ENCODE measurements at regions not wholly inside any gene's neighbourhood (a gene's known extent, or its start where the extent isn't known, plus 50 kb on each side); places are given as distances from the start of the nearest gene placed in this dataset.
"Not testable (repeated sequence)": the region's sequence is repeated elsewhere in the genome, so short reads cannot be mapped to it uniquely, and the experiment has no call there.

DNA sequence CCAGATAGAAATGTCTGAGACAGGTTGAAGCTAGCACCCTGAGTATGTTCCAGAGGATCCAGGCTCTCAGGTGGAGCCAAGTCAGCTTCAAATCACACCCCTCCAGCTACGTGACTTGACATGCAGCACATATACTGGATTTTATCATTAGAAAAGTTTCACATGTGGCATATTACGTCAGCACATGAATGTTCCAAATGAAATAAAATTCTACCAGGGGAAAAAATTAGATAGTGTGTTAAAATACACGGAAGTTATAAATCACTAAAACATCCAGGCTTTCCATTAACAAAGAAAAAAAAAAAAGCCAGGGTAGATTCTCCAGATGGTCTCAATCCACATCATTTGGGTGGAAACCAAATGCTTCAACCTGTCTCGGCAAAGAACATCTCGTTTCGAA, 251.6 kb downstream of the MPDZ start:
- no peaks in the 10 kb centered on the region for H3K9me3 ChIP-seq (ENCODE audit: control insufficient read depth, insufficient read depth, low read length)
- no peak overlapping the region for H3K27ac ChIP-seq (ENCODE audit: low read depth, low read length)
- ChIA-PET POLR2A (no interaction called here), CTCF (interaction anchor here (0.5 kb wide), 1 partner anchor 251 kb away, joined by 5 read pairs; no protein-coding TSS in a partner anchor)
- H3K27me3 ChIP-seq (ENCODE audit: control insufficient read depth, insufficient read depth, low read length) = no peaks in the 10 kb centered on the region
- TF ChIP-seq, protein P1, sequence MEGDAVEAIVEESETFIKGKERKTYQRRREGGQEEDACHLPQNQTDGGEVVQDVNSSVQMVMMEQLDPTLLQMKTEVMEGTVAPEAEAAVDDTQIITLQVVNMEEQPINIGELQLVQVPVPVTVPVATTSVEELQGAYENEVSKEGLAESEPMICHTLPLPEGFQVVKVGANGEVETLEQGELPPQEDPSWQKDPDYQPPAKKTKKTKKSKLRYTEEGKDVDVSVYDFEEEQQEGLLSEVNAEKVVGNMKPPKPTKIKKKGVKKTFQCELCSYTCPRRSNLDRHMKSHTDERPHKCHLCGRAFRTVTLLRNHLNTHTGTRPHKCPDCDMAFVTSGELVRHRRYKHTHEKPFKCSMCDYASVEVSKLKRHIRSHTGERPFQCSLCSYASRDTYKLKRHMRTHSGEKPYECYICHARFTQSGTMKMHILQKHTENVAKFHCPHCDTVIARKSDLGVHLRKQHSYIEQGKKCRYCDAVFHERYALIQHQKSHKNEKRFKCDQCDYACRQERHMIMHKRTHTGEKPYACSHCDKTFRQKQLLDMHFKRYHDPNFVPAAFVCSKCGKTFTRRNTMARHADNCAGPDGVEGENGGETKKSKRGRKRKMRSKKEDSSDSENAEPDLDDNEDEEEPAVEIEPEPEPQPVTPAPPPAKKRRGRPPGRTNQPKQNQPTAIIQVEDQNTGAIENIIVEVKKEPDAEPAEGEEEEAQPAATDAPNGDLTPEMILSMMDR (IDR thresholded peaks at IDR 0.05; ENCODE audit: low read depth, low read length) = no peak
- H3K4me3 ChIP-seq (ENCODE audit: low read depth, low read length) = no peak overlapping the region
- no peak for DNase-seq (ENCODE audit: low read depth, low spot score)

DNA sequence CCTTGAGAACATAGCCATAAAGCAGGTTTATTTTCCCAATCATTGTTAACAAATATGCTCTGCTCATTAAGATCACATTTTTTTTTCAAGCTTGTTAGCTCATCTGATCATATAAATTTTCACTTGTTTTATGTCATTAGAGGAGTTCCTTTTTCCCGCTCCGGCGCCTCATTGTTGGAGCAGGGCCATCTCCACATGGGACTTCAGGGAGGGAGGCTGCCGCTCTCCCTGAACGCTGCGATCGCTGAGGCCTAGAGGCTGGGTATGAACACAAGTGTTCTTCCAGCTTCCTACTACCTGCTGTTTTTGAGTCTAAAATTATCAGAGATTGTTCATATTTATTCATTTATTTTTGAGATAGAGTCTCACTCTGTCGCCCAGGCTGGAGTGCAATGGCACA, 246.9 kb downstream of the MPDZ start:
- H3K27ac ChIP-seq (ENCODE audit: low read depth, low read length) = no peak overlapping the region
- H3K4me3 ChIP-seq (ENCODE audit: low read depth, low read length) = no peak overlapping the region
- TF ChIP-seq, protein P1 (IDR thresholded peaks at IDR 0.05; ENCODE audit: low read depth, low read length) = no peak
- H3K9me3 ChIP-seq (ENCODE audit: control insufficient read depth, insufficient read depth, low read length) = no peaks in the 10 kb centered on the region
- DNase-seq (ENCODE audit: low read depth, low spot score) = no peak
- H3K27me3 ChIP-seq (ENCODE audit: control insufficient read depth, insufficient read depth, low read length) = no peaks in the 10 kb centered on the region
- CTCF ChIA-PET = interaction anchor here (0.8 to 3.3 kb wide), 6 partner anchors 11 to 1402 kb away, joined by 3 to 60 read pairs (median 5); no protein-coding TSS in a partner anchor
- POLR2A ChIA-PET = interaction anchor here (0.6 kb wide), 1 partner anchor 251 kb away, joined by 3 read pairs; no protein-coding TSS in a partner anchor

- H3K9me3 ChIP-seq (ENCODE audit: control insufficient read depth, insufficient read depth, low read length) = no peaks in the 10 kb centered on the region; the same call in 1 of the 2 replicates
- TF ChIP-seq, protein P1 (IDR thresholded peaks at IDR 0.05; ENCODE audit: low read depth, low read length) = peak; percentile 86
- ChIA-PET CTCF (interaction anchor here (0.5 to 3.3 kb wide), 42 partner anchors 8 to 1627 kb away, joined by 3 to 60 read pairs (median 3); no protein-coding TSS in a partner anchor), POLR2A (interaction anchor here (0.7 kb wide), 1 partner anchor 180 kb away, joined by 7 read pairs; no protein-coding TSS in a partner anchor)
- DNase-seq (ENCODE audit: low read depth, low spot score) = peak; percentile 13
- no peak overlapping the region for H3K27ac ChIP-seq (ENCODE audit: low read depth, low read length)
- H3K27me3 ChIP-seq (ENCODE audit: control insufficient read depth, insufficient read depth, low read length) = no peaks in the 10 kb centered on the region
- peak overlapping the region; percentile 51 for H3K4me3 ChIP-seq (ENCODE audit: low read depth, low read length)
Measured at GRCh38 chr9:13033959-13034693, 245.4 kb downstream of the MPDZ start.

- Histone ChIP-seq H3K27me3 (ENCODE audit: control insufficient read depth, insufficient read depth, low read length) (no peaks in the 10 kb centered on the region), H3K27ac (ENCODE audit: low read depth, low read length) (no peak overlapping the region), H3K9me3 (ENCODE audit: control insufficient read depth, insufficient read depth, low read length) (no peaks in the 10 kb centered on the region; the same call in 1 of the 2 replicates), H3K4me3 (ENCODE audit: low read depth, low read length) (no peak overlapping the region)
- ChIA-PET CTCF (interaction anchor here (0.5 to 3.3 kb wide), 37 partner anchors 8 to 1627 kb away, joined by 3 to 60 read pairs (median 3); no protein-coding TSS in a partner anchor), POLR2A (interaction anchor here (0.7 kb wide), 1 partner anchor 180 kb away, joined by 7 read pairs; no protein-coding TSS in a partner anchor)
- DNase-seq (ENCODE audit: low read depth, low spot score) = no peak
- TF ChIP-seq, protein P1 (IDR thresholded peaks at IDR 0.05; ENCODE audit: low read depth, low read length) = no peak
Measured at GRCh38 chr9:13034694-13035002, 244.8 kb downstream of the MPDZ start.

DNA sequence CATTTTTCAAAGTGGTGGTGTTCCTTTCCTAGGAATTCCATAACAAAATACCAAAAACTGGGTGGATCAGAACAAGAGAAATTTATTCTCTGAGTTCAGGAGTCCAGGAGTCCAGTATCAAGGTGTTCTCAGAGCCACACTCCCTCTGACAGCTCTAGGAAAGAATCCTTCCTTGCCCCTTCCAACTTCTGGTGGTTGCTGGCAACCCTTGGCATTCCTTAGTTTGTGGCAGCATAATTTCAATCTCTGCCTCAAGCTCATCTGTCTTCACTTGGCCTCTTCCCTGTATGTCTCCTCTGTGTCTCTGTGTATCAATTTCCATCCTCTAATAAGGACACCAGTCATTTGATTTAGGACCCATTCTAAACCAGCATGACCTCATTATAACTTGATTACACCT, 243.7 kb downstream of the MPDZ start:
- Histone ChIP-seq H3K9me3 (ENCODE audit: control insufficient read depth, insufficient read depth, low read length) (no peaks in the 10 kb centered on the region; the same call in 1 of the 2 replicates), H3K27ac (ENCODE audit: low read depth, low read length) (no peak overlapping the region), H3K27me3 (ENCODE audit: control insufficient read depth, insufficient read depth, low read length) (no peaks in the 10 kb centered on the region), H3K4me3 (ENCODE audit: low read depth, low read length) (no peak overlapping the region)
- TF ChIP-seq, protein P1 (IDR thresholded peaks at IDR 0.05; ENCODE audit: low read depth, low read length) = no peak
- ChIA-PET CTCF (interaction anchor here (0.6 to 1.6 kb wide), 2 partner anchors 53 to 315 kb away, joined by 3 read pairs; no protein-coding TSS in a partner anchor), POLR2A (no interaction called here)
- no peak for DNase-seq (ENCODE audit: low read depth, low spot score)

GRCh38 chr9:13037808-13038207, 241.7 kb downstream of the MPDZ start:
- H3K27me3 ChIP-seq (ENCODE audit: control insufficient read depth, insufficient read depth, low read length); H3K4me3 ChIP-seq (ENCODE audit: low read depth, low read length); H3K9me3 ChIP-seq (ENCODE audit: control insufficient read depth, insufficient read depth, low read length); POLR2A ChIA-PET; CTCF ChIA-PET; DNase-seq (ENCODE audit: low read depth, low spot score); H3K27ac ChIP-seq (ENCODE audit: low read depth, low read length): not testable (repeated sequence)

Measured in AG04450 (cell line).